ENCODE measurements at regions not wholly inside any gene's neighbourhood (a gene's known extent, or its start where the extent isn't known, plus 50 kb on each side); places are given as distances from the start of the nearest gene placed in this dataset.

GRCh38 chr2:189937691-189938090 lies 124.8 kb downstream of the MSTN start:
- TF ChIP-seq CTCF (IDR thresholded peaks at IDR 0.05; ENCODE audit: low read depth, low read length, poor library complexity, severe bottlenecking) (no peak), EZH2phosphoT487 (IDR thresholded peaks at IDR 0.05; ENCODE audit: borderline replicate concordance, low read length) (no peak)

Measured in DOHH2 (cell line).